ENCODE measurements at regions not wholly inside any gene's neighbourhood (a gene's known extent, or its start where the extent isn't known, plus 50 kb on each side); places are given as distances from the start of the nearest gene placed in this dataset.

DNA sequence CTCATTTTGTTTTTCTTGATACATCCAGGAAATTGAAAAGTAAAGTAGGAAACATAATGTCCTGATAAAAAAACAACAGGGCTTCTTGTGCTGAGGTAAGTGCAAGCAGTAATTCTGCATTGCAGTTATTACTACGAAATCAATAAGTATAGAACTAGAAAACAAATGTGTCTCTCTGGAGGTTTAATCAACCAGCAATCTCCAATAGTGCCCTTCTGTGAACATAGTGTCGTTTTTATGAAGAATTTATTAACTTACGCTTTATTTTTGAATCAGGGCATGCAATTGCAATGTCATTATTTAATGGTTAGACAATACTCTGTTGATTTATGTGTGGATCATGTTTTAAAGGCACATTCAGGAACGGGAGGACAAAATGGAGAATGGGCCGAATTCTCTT lies 494.1 kb upstream of the NOVA1 start:
- H3K27ac ChIP-seq (ENCODE audit: low read depth, low read length): no peak overlapping the region
- H3K9me3 ChIP-seq (ENCODE audit: insufficient read depth, low read length): no peaks in the 10 kb centered on the region
- no peak overlapping the region for H3K9ac ChIP-seq (ENCODE audit: low read length)
- no peaks in the 10 kb centered on the region for H3K36me3 ChIP-seq (ENCODE audit: low read length)
- H3K9me2 ChIP-seq (replicated peaks; ENCODE audit: insufficient read depth, low read length): no peaks in the 10 kb centered on the region
- H3K27me3 ChIP-seq (ENCODE audit: low read length): no peaks in the 10 kb centered on the region
- H2AFZ ChIP-seq (ENCODE audit: low read depth, low read length, severe bottlenecking): no peak overlapping the region
- H3K4me3 ChIP-seq (ENCODE audit: insufficient read depth, low read length, poor library complexity, severe bottlenecking): no peak overlapping the region
- no peak for TF ChIP-seq CTCF (IDR thresholded peaks at IDR 0.05; ENCODE audit: insufficient read depth, low read length, poor library complexity, severe bottlenecking)
- no peak for TF ChIP-seq EZH2phosphoT487 (conservative IDR thresholded peaks at IDR 0.05; ENCODE audit: low read length)
- H4K20me1 ChIP-seq (ENCODE audit: low read depth, low read length): no peaks in the 10 kb centered on the region
- H3F3A ChIP-seq (ENCODE audit: insufficient read depth): no peaks in the 10 kb centered on the region
- H3K4me2 ChIP-seq (ENCODE audit: low read depth, low read length, poor library complexity, severe bottlenecking): no peak overlapping the region
- no peaks in the 10 kb centered on the region for H3K79me2 ChIP-seq (ENCODE audit: insufficient read depth, low read length)

- H3K9ac ChIP-seq (ENCODE audit: low read length): no peak overlapping the region
- H3K4me2 ChIP-seq (ENCODE audit: low read depth, low read length, poor library complexity, severe bottlenecking): no peak overlapping the region
- no peak overlapping the region for H3K4me3 ChIP-seq (ENCODE audit: insufficient read depth, low read length, poor library complexity, severe bottlenecking)
- no peaks in the 10 kb centered on the region for H3K9me2 ChIP-seq (replicated peaks; ENCODE audit: insufficient read depth, low read length)
- no peaks in the 10 kb centered on the region for H3K36me3 ChIP-seq (ENCODE audit: low read length)
- no peaks in the 10 kb centered on the region for H3K79me2 ChIP-seq (ENCODE audit: insufficient read depth, low read length)
- no peaks in the 10 kb centered on the region for H4K20me1 ChIP-seq (ENCODE audit: low read depth, low read length)
- H3K27me3 ChIP-seq (ENCODE audit: low read length): no peaks in the 10 kb centered on the region
- H3F3A ChIP-seq (ENCODE audit: insufficient read depth): no peaks in the 10 kb centered on the region
- H3K9me3 ChIP-seq (ENCODE audit: insufficient read depth, low read length): 0 out of 2 replicates have a peak, but pooled peaks cover 4% of the 10 kb centered on the region
- TF ChIP-seq EZH2phosphoT487 (conservative IDR thresholded peaks at IDR 0.05; ENCODE audit: low read length) (no peak), CTCF (IDR thresholded peaks at IDR 0.05; ENCODE audit: insufficient read depth, low read length, poor library complexity, severe bottlenecking) (no peak)
- no peak overlapping the region for H2AFZ ChIP-seq (ENCODE audit: low read depth, low read length, severe bottlenecking)
- no peak overlapping the region for H3K27ac ChIP-seq (ENCODE audit: low read depth, low read length)
Measured at GRCh38 chr14:27096091-27096490, 498.3 kb upstream of the NOVA1 start.

DNA sequence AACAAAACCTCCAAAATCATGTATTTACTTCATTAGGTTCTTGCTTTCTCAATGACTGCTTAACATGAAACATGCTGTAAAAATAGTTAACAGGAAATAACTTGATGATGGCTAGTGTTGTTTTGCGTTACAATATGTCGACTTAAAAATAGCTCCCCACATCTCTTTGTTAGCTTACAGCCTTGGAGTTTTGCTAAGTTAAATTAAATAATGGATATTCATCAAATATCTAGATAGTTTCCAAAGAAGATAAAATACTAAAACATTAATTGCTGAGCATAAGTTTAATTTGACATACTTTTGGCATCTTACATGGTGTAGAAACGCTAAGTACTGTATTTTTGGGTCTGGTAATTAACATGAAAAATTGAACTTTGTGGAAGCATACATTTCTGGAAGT lies 500.6 kb upstream of the NOVA1 start:
- H3K9me2 ChIP-seq (replicated peaks; ENCODE audit: insufficient read depth, low read length): no peaks in the 10 kb centered on the region
- TF ChIP-seq EZH2phosphoT487 (conservative IDR thresholded peaks at IDR 0.05; ENCODE audit: low read length) (no peak), CTCF (IDR thresholded peaks at IDR 0.05; ENCODE audit: insufficient read depth, low read length, poor library complexity, severe bottlenecking) (no peak)
- H3K4me3 ChIP-seq (ENCODE audit: insufficient read depth, low read length, poor library complexity, severe bottlenecking): no peak overlapping the region
- H4K20me1 ChIP-seq (ENCODE audit: low read depth, low read length): no peaks in the 10 kb centered on the region
- H2AFZ ChIP-seq (ENCODE audit: low read depth, low read length, severe bottlenecking): no peak overlapping the region
- H3K27me3 ChIP-seq (ENCODE audit: low read length): no peaks in the 10 kb centered on the region
- H3K27ac ChIP-seq (ENCODE audit: low read depth, low read length): no peak overlapping the region
- H3K36me3 ChIP-seq (ENCODE audit: low read length): no peaks in the 10 kb centered on the region
- H3K9ac ChIP-seq (ENCODE audit: low read length): no peak overlapping the region
- H3K4me2 ChIP-seq (ENCODE audit: low read depth, low read length, poor library complexity, severe bottlenecking): no peak overlapping the region
- H3K79me2 ChIP-seq (ENCODE audit: insufficient read depth, low read length): no peaks in the 10 kb centered on the region
- no peaks in the 10 kb centered on the region for H3F3A ChIP-seq (ENCODE audit: insufficient read depth)
- H3K9me3 ChIP-seq (ENCODE audit: insufficient read depth, low read length): 0 out of 2 replicates have a peak, but pooled peaks cover 4% of the 10 kb centered on the region

Measured in SU-DHL-6 (cell line).